DOHH2 (cell line): ENCODE measurements at regions not wholly inside any gene's neighbourhood (a gene's known extent, or its start where the extent isn't known, plus 50 kb on each side); places are given as distances from the start of the nearest gene placed in this dataset.

Experiments
- H3F3A ChIP-seq: fragments of 200-600 bp; sonication (generic), shearing (Covaris generic); 2 replicates; pipeline ENCODE4 v1.6.0; 2016; ENCODE audit warnings: antibody characterized with exemption, mild to moderate bottlenecking; ENCODE audit not compliant: control insufficient read depth, insufficient read depth
- H3K27ac ChIP-seq: fragments of 200-600 bp; sonication (generic); 2 replicates; pipeline ENCODE4 v1.5.1; 2014; ENCODE audit warnings: low read depth, mild to moderate bottlenecking, low read length, moderate library complexity
- H3K27me3 ChIP-seq: fragments of 200-600 bp; sonication (generic); 2 replicates; pipeline ENCODE4 v1.6.1; 2014; ENCODE audit warnings: mild to moderate bottlenecking, low read length, mixed read lengths; ENCODE audit not compliant: control insufficient read depth
- H3K36me3 ChIP-seq: fragments of 200-600 bp; sonication (generic); 2 replicates; pipeline ENCODE4 v1.6.1; 2014; ENCODE audit warnings: mild to moderate bottlenecking, low read length, moderate library complexity, mixed read lengths; ENCODE audit not compliant: control insufficient read depth
- H3K4me1 ChIP-seq: fragments of 200-600 bp; sonication (generic); 2 replicates; pipeline ENCODE4 v1.6.1; 2014; ENCODE audit warnings: mild to moderate bottlenecking, low read length, mixed read lengths; ENCODE audit not compliant: control insufficient read depth
- H3K4me2 ChIP-seq: fragments of 200-600 bp; sonication (generic); 2 replicates; pipeline ENCODE4 v1.6.0; 2014; ENCODE audit warnings: mild to moderate bottlenecking, low read length, moderate library complexity
- H3K4me3 ChIP-seq: fragments of 200-600 bp; sonication (generic); 2 replicates; pipeline ENCODE4 v1.5.1; 2014; ENCODE audit warnings: mild to moderate bottlenecking, low read length, mixed read lengths
- H3K79me2 ChIP-seq: fragments of 200-600 bp; sonication (generic); 2 replicates; pipeline ENCODE4 v1.6.1; 2014; ENCODE audit warnings: mild to moderate bottlenecking, low read length, mixed read lengths; ENCODE audit not compliant: control insufficient read depth
- H3K9me2 ChIP-seq: fragments of 200-600 bp; sonication (generic); replicated peaks from 2 replicates; pipeline ENCODE4 v1.6.1; 2014; ENCODE audit warnings: mild to moderate bottlenecking, low read length, mixed read lengths; ENCODE audit not compliant: control insufficient read depth
- H3K9me3 ChIP-seq: fragments of 200-600 bp; sonication (generic); 2 replicates; pipeline ENCODE4 v1.6.1; 2014; ENCODE audit warnings: antibody characterized with exemption, low read length, mixed read lengths; ENCODE audit not compliant: control insufficient read depth, insufficient read depth
- H4K20me1 ChIP-seq: fragments of 200-600 bp; sonication (generic); 2 replicates; pipeline ENCODE4 v1.6.0; 2014; ENCODE audit warnings: low read depth, mild to moderate bottlenecking, antibody characterized with exemption, low read length, moderate library complexity; ENCODE audit not compliant: control insufficient read depth, insufficient read depth
- CTCF ChIP-seq: fragments of 200-600 bp; sonication (generic); IDR thresholded peaks from one replicate; pipeline ENCODE4 v1.5.1; 2014; ENCODE audit warnings: antibody characterized with exemption, mild to moderate bottlenecking, low read depth, low read length; ENCODE audit not compliant: poor library complexity, severe bottlenecking
- EZH2phosphoT487 ChIP-seq: fragments of 200-600 bp; sonication (generic); IDR thresholded peaks from 2 replicates; pipeline ENCODE4 v1.6.1; 2017; ENCODE audit warnings: borderline replicate concordance, mild to moderate bottlenecking, antibody characterized with exemption, low read length, moderate library complexity, mixed read lengths

- no peaks in the 10 kb centered on the region for H3K4me1 ChIP-seq
- no peak overlapping the region for H3K4me2 ChIP-seq
- no peaks in the 10 kb centered on the region for H3K9me2 ChIP-seq
- H3K36me3 ChIP-seq = no peaks in the 10 kb centered on the region
- H3K4me3 ChIP-seq = no peak overlapping the region
- H3F3A ChIP-seq = no peaks in the 10 kb centered on the region
- no peak overlapping the region for H3K27ac ChIP-seq
- H3K79me2 ChIP-seq = no peaks in the 10 kb centered on the region
- H3K27me3 ChIP-seq = no peaks in the 10 kb centered on the region
- H3K9me3 ChIP-seq = no peaks in the 10 kb centered on the region
- TF ChIP-seq CTCF (no peak), EZH2phosphoT487 (no peak)
- H4K20me1 ChIP-seq = no peaks in the 10 kb centered on the region
Measured at GRCh38 chr9:113665756-113666155, 202.2 kb downstream of the RGS3 start.

- no peaks in the 10 kb centered on the region for H3K4me1 ChIP-seq
- no peaks in the 10 kb centered on the region for H3K9me2 ChIP-seq
- no peaks in the 10 kb centered on the region for H3K9me3 ChIP-seq
- H3K36me3 ChIP-seq = no peaks in the 10 kb centered on the region
- H4K20me1 ChIP-seq = no peaks in the 10 kb centered on the region
- no peaks in the 10 kb centered on the region for H3K27me3 ChIP-seq
- H3K4me3 ChIP-seq = no peak overlapping the region
- H3K79me2 ChIP-seq = no peaks in the 10 kb centered on the region
- H3F3A ChIP-seq = no peaks in the 10 kb centered on the region
- H3K27ac ChIP-seq = no peak overlapping the region
- TF ChIP-seq CTCF (no peak), EZH2phosphoT487 (no peak)
- H3K4me2 ChIP-seq = no peak overlapping the region
Measured at GRCh38 chr9:113668061-113668460, 204.5 kb downstream of the RGS3 start.

DNA sequence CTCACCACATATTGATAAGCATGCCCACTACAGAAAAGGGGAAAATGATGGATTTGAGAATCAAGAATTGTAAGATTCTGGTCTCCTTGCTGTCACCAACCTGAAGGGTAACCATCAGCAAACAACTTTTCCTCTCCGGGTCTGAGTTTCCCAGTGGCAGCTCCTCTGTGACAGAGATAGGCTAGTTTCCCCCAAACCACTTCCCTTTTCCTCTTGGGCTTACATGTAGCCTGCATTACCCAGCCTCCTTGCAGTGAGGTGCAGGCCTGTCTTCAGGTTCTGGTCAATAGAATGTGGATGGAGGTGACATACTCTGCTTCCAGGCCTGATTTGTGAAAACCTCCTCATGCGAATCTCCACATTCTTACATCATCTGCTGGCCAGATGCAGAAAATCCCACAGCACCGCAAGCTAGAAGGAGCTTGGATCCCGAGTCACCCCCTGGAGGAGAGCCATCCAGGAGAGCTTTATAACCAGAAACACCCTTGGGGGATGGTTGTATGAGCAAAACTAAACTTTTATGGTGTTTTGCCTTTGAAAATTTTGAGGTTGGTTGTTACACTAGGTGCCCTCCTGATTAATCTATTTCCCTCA lies 206.1 kb downstream of the RGS3 start:
- Histone ChIP-seq H3K79me2 (no peaks in the 10 kb centered on the region), H3F3A (no peaks in the 10 kb centered on the region), H3K9me3 (no peaks in the 10 kb centered on the region), H3K27ac (no peak overlapping the region), H3K4me2 (no peak overlapping the region), H3K4me3 (no peak overlapping the region), H3K27me3 (peaks cover 2% of the 10 kb centered on the region; the same call in 1 of the 2 replicates), H4K20me1 (no peaks in the 10 kb centered on the region), H3K4me1 (no peaks in the 10 kb centered on the region), H3K36me3 (no peaks in the 10 kb centered on the region), H3K9me2 (no peaks in the 10 kb centered on the region)
- TF ChIP-seq EZH2phosphoT487 = no peak
- TF ChIP-seq CTCF = no peak
